Kidney capillary endothelial cell (primary cell): ENCODE measurements at regions not wholly inside any gene's neighbourhood (a gene's known extent, or its start where the extent isn't known, plus 50 kb on each side); places are given as distances from the start of the nearest gene placed in this dataset.

ENCODE experiments used
- DNase-seq: peaks from one replicate; pipeline ENCODE4 v3.0.0-alpha.2; 2018; ENCODE audit warnings: low spot score

- DNase-seq: no peak
Observed at GRCh38 chr4:4599481-4600275, 57.8 kb upstream of the STX18 start.

GRCh38 chr4:4598851-4599411 lies 57.1 kb upstream of the STX18 start:
- DNase-seq: no peak

GRCh38 chr4:4596720-4597119 lies 54.9 kb upstream of the STX18 start:
- no peak for DNase-seq

GRCh38 chr4:4595252-4595651 lies 53.4 kb upstream of the STX18 start:
- DNase-seq: no peak

- no peak for DNase-seq
Observed at GRCh38 chr4:4594285-4594920, 52.6 kb upstream of the STX18 start.

- no peak for DNase-seq
Observed at GRCh38 chr4:4593596-4594284, 51.9 kb upstream of the STX18 start.

GRCh38 chr4:4592414-4592813 lies 50.6 kb upstream of the STX18 start:
- DNase-seq: no peak
